Endothelial cell of umbilical vein (primary cell): ENCODE measurements at regions not wholly inside any gene's neighbourhood (a gene's known extent, or its start where the extent isn't known, plus 50 kb on each side); places are given as distances from the start of the nearest gene placed in this dataset.

Experiments
- BruUV-seq: library from RNA; stranded (reverse); fragments of 400-500 nt; replicated peaks from 2 replicates; lab custom pipeline; 2021; lab: Mats Ljungman, UMichigan
- CTCF ChIA-PET: fragments of 300-600, 350-600 bp; sonication (Branson Sonifier 250); formaldehyde crosslinking; loops from one replicate; lab custom pipeline; 2021; ENCODE audit warnings: antibody characterized with exemption, inconsistent platforms; lab: Charles Lee
- POLR2A ChIA-PET: fragments of 300-600, 350-600 bp; sonication (Branson Sonifier 250); formaldehyde crosslinking; loops from one replicate; lab custom pipeline; 2021; ENCODE audit warnings: antibody characterized with exemption, inconsistent platforms; lab: Charles Lee
- DNase-seq: peaks from one replicate; pipeline ENCODE4 v3.0.0-alpha.2; 2011; ENCODE audit warnings: low read depth, low spot score
- FAIRE-seq: peaks from 2 replicates; lab custom pipeline; 2011; peaks lifted over from hg19 to GRCh38; lab: Jason Lieb, UNC
- H2AFZ ChIP-seq: 2 replicates; pipeline ENCODE4 v1.6.0; 2012; ENCODE audit warnings: low read depth, low read length, control low read depth, inconsistent platforms
- H3K27ac ChIP-seq: 2 replicates; pipeline ENCODE4 v1.5.1; 2011; ENCODE audit warnings: low read depth, mild to moderate bottlenecking, control low read depth, low read length, moderate library complexity; ENCODE audit not compliant: insufficient read depth
- H3K27me3 ChIP-seq, 2 experiments: 2 replicates each; pipeline versions ENCODE4 v1.6.0 to v1.6.1; 2011; ENCODE audit warnings: low read length in 2 of 2, mixed read lengths in 1 of 2; ENCODE audit not compliant: control insufficient read depth in 2 of 2, insufficient read depth in 2 of 2
- H3K36me3 ChIP-seq, 2 experiments: 2 replicates in 1 of 2; 3 replicates in 1 of 2; pipeline ENCODE4 v1.5.1; 2011; ENCODE audit warnings: low read length in 2 of 2, mild to moderate bottlenecking in 1 of 2, moderate library complexity in 1 of 2; ENCODE audit not compliant: control insufficient read depth in 2 of 2, insufficient read depth in 2 of 2; ENCODE audit errors: extremely low read depth in 1 of 2
- H3K4me1 ChIP-seq: 3 replicates; pipeline ENCODE4 v1.5.1; 2011; ENCODE audit warnings: mild to moderate bottlenecking, low read length; ENCODE audit not compliant: control insufficient read depth, insufficient read depth; ENCODE audit errors: extremely low read depth
- H3K4me2 ChIP-seq: 2 replicates; pipeline ENCODE4 v1.6.1; 2011; ENCODE audit warnings: low read length, control low read depth, mixed read lengths; ENCODE audit not compliant: insufficient read depth
- H3K4me3 ChIP-seq, 3 experiments: fragments of 200-600 bp in 1 of 3; sonication (generic), shearing (Covaris generic) in 1 of 3; replicated peaks in 1 of 3; 2 replicates each; pipeline ENCODE4 v1.5.1; 2011 to 2016; ENCODE audit warnings: control low read depth in 3 of 3, low read length in 3 of 3, mild to moderate bottlenecking in 2 of 3, inconsistent platforms in 1 of 3, low read depth in 1 of 3, moderate library complexity in 1 of 3; ENCODE audit not compliant: insufficient read depth in 1 of 3
- H3K79me2 ChIP-seq: 2 replicates; pipeline ENCODE4 v1.6.0; 2012; ENCODE audit warnings: low read length, inconsistent platforms; ENCODE audit not compliant: control insufficient read depth, insufficient read depth
- H3K9ac ChIP-seq: replicated peaks from 2 replicates; pipeline ENCODE3; 2011; ENCODE audit warnings: low read length, control low read depth; ENCODE audit not compliant: insufficient read depth; ENCODE audit errors: extremely low read depth
- H3K9me1 ChIP-seq: replicated peaks from 3 replicates; pipeline ENCODE4 v1.6.0; 2011; ENCODE audit warnings: mild to moderate bottlenecking, low read length; ENCODE audit not compliant: control insufficient read depth, insufficient read depth; ENCODE audit errors: extremely low read depth
- H3K9me3 ChIP-seq: replicated peaks from 2 replicates; pipeline ENCODE4 v1.5.1; 2012; ENCODE audit warnings: low read length, inconsistent platforms; ENCODE audit not compliant: control insufficient read depth, insufficient read depth
- H4K20me1 ChIP-seq: replicated peaks from 2 replicates; pipeline ENCODE3; 2011; ENCODE audit warnings: mild to moderate bottlenecking, low read length; ENCODE audit not compliant: control insufficient read depth, insufficient read depth; ENCODE audit errors: extremely low read depth
- CTCF ChIP-seq, 2 donors: IDR thresholded peaks; 1 replicate in 1 of 2; 2 replicates in 1 of 2; pipeline ENCODE4 v1.5.1; 2011; ENCODE audit warnings: low read length in 2 of 2, mild to moderate bottlenecking in 2 of 2, moderate library complexity in 2 of 2, control low read depth in 1 of 2, inconsistent platforms in 1 of 2, low read depth in 1 of 2; ENCODE audit not compliant: insufficient read depth in 1 of 2; ENCODE audit errors: extremely low read depth in 1 of 2
- EZH2 ChIP-seq: IDR thresholded peaks from 2 replicates; pipeline ENCODE4 v1.6.1; 2012; ENCODE audit warnings: borderline replicate concordance, low read depth, mild to moderate bottlenecking, moderate library complexity, low read length, inconsistent platforms; ENCODE audit not compliant: severe bottlenecking
- FOS ChIP-seq: IDR thresholded peaks from 2 replicates; pipeline ENCODE4 v1.6.1; 2011; ENCODE audit warnings: mild to moderate bottlenecking, low read length, moderate library complexity, borderline replicate concordance; ENCODE audit not compliant: insufficient read depth
- GATA2 ChIP-seq: IDR thresholded peaks from 2 replicates; pipeline ENCODE4 v1.7.0; 2011; ENCODE audit warnings: low read depth, mild to moderate bottlenecking, moderate library complexity, mixed read lengths, low read length; ENCODE audit not compliant: insufficient read length, insufficient read depth
- JUN ChIP-seq: IDR thresholded peaks from 2 replicates; pipeline ENCODE4 v1.6.1; 2011; ENCODE audit warnings: borderline replicate concordance, low read depth; ENCODE audit not compliant: insufficient read length, insufficient read depth
- MAX ChIP-seq: IDR thresholded peaks from 2 replicates; pipeline ENCODE4 v1.6.1; 2011; ENCODE audit not compliant: insufficient read depth, insufficient read length
- MYC ChIP-seq: IDR thresholded peaks from one replicate; pipeline ENCODE4 v1.6.1; 2011; ENCODE audit warnings: mild to moderate bottlenecking, low read depth, low read length
- POLR2A ChIP-seq: IDR thresholded peaks from 2 replicates; pipeline ENCODE4 v1.6.1; 2012; ENCODE audit warnings: low read depth, mild to moderate bottlenecking, control low read depth, low read length
- POLR2AphosphoS5 ChIP-seq: IDR thresholded peaks from 2 replicates; pipeline ENCODE4 v1.6.1; 2012; ENCODE audit warnings: low read depth, mild to moderate bottlenecking, control low read depth, low read length, moderate library complexity; ENCODE audit not compliant: insufficient read depth
- dilution Hi-C: fragments of 300-500 bp; cut with MboI; formaldehyde crosslinking; loops from one replicate; pipeline ENCODE4 v1.15.0; 2019; ENCODE audit warnings: low sequenced_read_pairs; ENCODE audit not compliant: extremely low pct_ligation_motif_present
- intact Hi-C: fragments of 100-400 bp; cut with micrococcal nuclease; formaldehyde crosslinking; loops from one replicate; pipeline ENCODE4 v1.10.0; 2022

DNA sequence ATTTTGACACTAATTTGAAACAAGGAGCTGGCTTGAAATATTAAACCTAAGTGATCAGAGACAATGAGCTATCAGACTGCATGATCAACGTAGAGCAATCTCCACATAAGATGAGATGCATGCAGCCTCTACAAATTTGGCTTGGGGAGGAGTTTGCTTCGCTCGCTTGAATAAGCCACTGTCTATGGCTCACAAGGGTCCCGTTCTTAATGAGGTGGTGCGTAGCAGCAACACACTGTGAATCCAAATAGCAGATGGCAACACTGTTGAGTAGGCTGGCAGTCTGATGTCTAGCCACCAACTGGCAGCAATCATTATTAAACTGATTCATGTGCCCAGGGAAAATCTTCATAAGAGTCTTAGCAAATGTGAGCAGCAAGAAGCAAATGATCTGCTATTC is 125.4 kb upstream of the CCDC54 start:
- H3K79me2 ChIP-seq = no peaks in the 10 kb centered on the region
- H3K4me1 ChIP-seq = peaks cover under 1% of the 10 kb centered on the region
- no TSS peak for BruUV-seq
- no peak for DNase-seq
- H3K9me3 ChIP-seq = no peaks in the 10 kb centered on the region
- no peak overlapping the region for H3K4me3 ChIP-seq
- TF ChIP-seq POLR2A (no peak), JUN (no peak), EZH2 (no peak), CTCF (IDR thresholded peaks at IDR 0.05; ENCODE audit: extremely low read depth in 1 of 2, insufficient read depth in 1 of 2, low read depth in 1 of 2, low read length in 2 of 2) (no peak), GATA2 (no peak), FOS (no peak), MAX (no peak), MYC (no peak), POLR2AphosphoS5 (no peak)
- no peak overlapping the region for H3K4me2 ChIP-seq
- intact Hi-C loops = no loop called here
- dilution Hi-C loops = no loop called here
- POLR2A ChIA-PET = no interaction called here
- no peaks in the 10 kb centered on the region for H3K27me3 ChIP-seq
- no peaks in the 10 kb centered on the region for H3K9me1 ChIP-seq
- H4K20me1 ChIP-seq = no peaks in the 10 kb centered on the region
- H3K36me3 ChIP-seq = no peaks in the 10 kb centered on the region
- CTCF ChIA-PET = no interaction called here
- no peak overlapping the region for H3K9ac ChIP-seq
- no peak overlapping the region for H2AFZ ChIP-seq
- no peak overlapping the region for H3K27ac ChIP-seq
- no peak for FAIRE-seq
